ENCODE measurements at regions not wholly inside any gene's neighbourhood (a gene's known extent, or its start where the extent isn't known, plus 50 kb on each side); places are given as distances from the start of the nearest gene placed in this dataset.

GRCh38 chr2:150978053-150978452 is 283.6 kb downstream of the RBM43 start:
- Histone ChIP-seq H3K27ac (ENCODE audit: low read depth, low read length) (no peak overlapping the region), H3K27me3 (ENCODE audit: insufficient read depth, low read length) (no peaks in the 10 kb centered on the region), H3K4me3 (replicated peaks in 1 of 2; ENCODE audit: low read depth in 1 of 2, low read length in 2 of 2) (no peak overlapping the region), H3K36me3 (ENCODE audit: control insufficient read depth in 1 of 2, insufficient read depth in 2 of 2, low read length in 2 of 2) (no peaks in the 10 kb centered on the region), H4K20me1 (ENCODE audit: insufficient read depth) (no peaks in the 10 kb centered on the region), H3K79me2 (ENCODE audit: insufficient read depth, low read length) (no peaks in the 10 kb centered on the region), H3K4me2 (ENCODE audit: low read length) (no peak overlapping the region), H3K4me1 (ENCODE audit: control insufficient read depth in 1 of 2, insufficient read depth in 2 of 2, low read length in 2 of 2) (no peaks in the 10 kb centered on the region), H3K9me3 (ENCODE audit: control insufficient read depth in 1 of 2, insufficient read depth in 1 of 2, low read depth in 1 of 2, low read length in 2 of 2) (no peaks in the 10 kb centered on the region), H2AFZ (ENCODE audit: low read depth, low read length, poor library complexity, severe bottlenecking) (no peak overlapping the region), H3K9me2 (ENCODE audit: insufficient read depth) (no peaks in the 10 kb centered on the region), H3K9ac (ENCODE audit: low read length) (no peak overlapping the region)
- intact Hi-C loops (cut with micrococcal nuclease) = no loop called here
- ChIA-PET RAD21 (ENCODE audit: low non-redundant PET in 1 of 2, low total read pairs in 2 of 2, uncharacterized antibody in 2 of 2, unreplicated experiment in 2 of 2) (no interaction called here), POLR2A (no interaction called here), CTCF (no interaction called here)
- no peak for DNase-seq (ENCODE audit: low read depth, low spot score)
- BruUV-seq (replicated peaks) = no TSS peak
- TF ChIP-seq, protein P1, sequence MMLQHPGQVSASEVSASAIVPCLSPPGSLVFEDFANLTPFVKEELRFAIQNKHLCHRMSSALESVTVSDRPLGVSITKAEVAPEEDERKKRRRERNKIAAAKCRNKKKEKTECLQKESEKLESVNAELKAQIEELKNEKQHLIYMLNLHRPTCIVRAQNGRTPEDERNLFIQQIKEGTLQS (IDR thresholded peaks at IDR 0.05) = no peak
- TF ChIP-seq EZH2 (IDR thresholded peaks at IDR 0.05) (no peak), ELF1 (IDR thresholded peaks at IDR 0.05; ENCODE audit: borderline replicate concordance, low read depth) (no peak), SRF (IDR thresholded peaks at IDR 0.05; ENCODE audit: low read depth) (no peak), POLR2A (IDR thresholded peaks at IDR 0.05; ENCODE audit: borderline replicate concordance, extremely low read depth, insufficient read depth, insufficient read length) (no peak), SIN3A (IDR thresholded peaks at IDR 0.05; ENCODE audit: low read depth) (no peak), FOSL1 (IDR thresholded peaks at IDR 0.05; ENCODE audit: low read depth) (no peak), ZNF274 (IDR thresholded peaks at IDR 0.05; ENCODE audit: low read depth, low read length) (no peak)
- TF ChIP-seq, protein P2, sequence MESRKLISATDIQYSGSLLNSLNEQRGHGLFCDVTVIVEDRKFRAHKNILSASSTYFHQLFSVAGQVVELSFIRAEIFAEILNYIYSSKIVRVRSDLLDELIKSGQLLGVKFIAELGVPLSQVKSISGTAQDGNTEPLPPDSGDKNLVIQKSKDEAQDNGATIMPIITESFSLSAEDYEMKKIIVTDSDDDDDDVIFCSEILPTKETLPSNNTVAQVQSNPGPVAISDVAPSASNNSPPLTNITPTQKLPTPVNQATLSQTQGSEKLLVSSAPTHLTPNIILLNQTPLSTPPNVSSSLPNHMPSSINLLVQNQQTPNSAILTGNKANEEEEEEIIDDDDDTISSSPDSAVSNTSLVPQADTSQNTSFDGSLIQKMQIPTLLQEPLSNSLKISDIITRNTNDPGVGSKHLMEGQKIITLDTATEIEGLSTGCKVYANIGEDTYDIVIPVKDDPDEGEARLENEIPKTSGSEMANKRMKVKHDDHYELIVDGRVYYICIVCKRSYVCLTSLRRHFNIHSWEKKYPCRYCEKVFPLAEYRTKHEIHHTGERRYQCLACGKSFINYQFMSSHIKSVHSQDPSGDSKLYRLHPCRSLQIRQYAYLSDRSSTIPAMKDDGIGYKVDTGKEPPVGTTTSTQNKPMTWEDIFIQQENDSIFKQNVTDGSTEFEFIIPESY (IDR thresholded peaks at IDR 0.05; ENCODE audit: extremely low read depth, insufficient replicate concordance, low read length) = no peak
- TF ChIP-seq, protein P3, sequence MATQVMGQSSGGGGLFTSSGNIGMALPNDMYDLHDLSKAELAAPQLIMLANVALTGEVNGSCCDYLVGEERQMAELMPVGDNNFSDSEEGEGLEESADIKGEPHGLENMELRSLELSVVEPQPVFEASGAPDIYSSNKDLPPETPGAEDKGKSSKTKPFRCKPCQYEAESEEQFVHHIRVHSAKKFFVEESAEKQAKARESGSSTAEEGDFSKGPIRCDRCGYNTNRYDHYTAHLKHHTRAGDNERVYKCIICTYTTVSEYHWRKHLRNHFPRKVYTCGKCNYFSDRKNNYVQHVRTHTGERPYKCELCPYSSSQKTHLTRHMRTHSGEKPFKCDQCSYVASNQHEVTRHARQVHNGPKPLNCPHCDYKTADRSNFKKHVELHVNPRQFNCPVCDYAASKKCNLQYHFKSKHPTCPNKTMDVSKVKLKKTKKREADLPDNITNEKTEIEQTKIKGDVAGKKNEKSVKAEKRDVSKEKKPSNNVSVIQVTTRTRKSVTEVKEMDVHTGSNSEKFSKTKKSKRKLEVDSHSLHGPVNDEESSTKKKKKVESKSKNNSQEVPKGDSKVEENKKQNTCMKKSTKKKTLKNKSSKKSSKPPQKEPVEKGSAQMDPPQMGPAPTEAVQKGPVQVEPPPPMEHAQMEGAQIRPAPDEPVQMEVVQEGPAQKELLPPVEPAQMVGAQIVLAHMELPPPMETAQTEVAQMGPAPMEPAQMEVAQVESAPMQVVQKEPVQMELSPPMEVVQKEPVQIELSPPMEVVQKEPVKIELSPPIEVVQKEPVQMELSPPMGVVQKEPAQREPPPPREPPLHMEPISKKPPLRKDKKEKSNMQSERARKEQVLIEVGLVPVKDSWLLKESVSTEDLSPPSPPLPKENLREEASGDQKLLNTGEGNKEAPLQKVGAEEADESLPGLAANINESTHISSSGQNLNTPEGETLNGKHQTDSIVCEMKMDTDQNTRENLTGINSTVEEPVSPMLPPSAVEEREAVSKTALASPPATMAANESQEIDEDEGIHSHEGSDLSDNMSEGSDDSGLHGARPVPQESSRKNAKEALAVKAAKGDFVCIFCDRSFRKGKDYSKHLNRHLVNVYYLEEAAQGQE (IDR thresholded peaks at IDR 0.05; ENCODE audit: low read depth) = no peak
- no peak for ATAC-seq
